SW480 (cell line): ENCODE measurements at regions not wholly inside any gene's neighbourhood (a gene's known extent, or its start where the extent isn't known, plus 50 kb on each side); places are given as distances from the start of the nearest gene placed in this dataset.
"Not testable (repeated sequence)": the region's sequence is repeated elsewhere in the genome, so short reads cannot be mapped to it uniquely, and the experiment has no call there.

Experiments
- DNase-seq: peaks from one replicate; pipeline ENCODE4 v3.0.0-alpha.2; 2016; ENCODE audit warnings: low spot score

GRCh38 chr21:14903172-14903865 is 161.5 kb downstream of the NRIP1 start:
- no peak for DNase-seq

GRCh38 chr21:14901482-14901958 is 163.3 kb downstream of the NRIP1 start:
- DNase-seq: peak; percentile 94

DNA sequence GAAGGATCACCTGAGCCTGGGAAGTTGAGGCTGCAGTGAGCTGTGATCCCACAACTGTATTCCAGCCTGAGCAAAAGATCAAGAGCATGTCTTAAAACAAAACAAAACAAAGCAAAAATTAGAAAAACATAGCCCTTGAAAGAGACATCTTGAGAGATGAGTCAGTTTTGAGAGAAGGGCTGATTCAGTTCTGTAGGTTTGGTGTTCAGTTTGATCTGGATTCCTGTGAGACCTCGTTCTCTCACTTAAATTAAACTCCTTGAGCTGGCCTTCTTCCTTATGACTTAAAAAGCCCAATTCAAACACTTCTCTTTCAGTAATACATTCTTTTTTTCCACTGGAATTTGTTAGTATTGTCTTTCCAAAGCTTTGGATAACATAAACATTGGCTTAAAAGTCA is 164.2 kb downstream of the NRIP1 start:
- no peak for DNase-seq

- DNase-seq: no peak
Measured at GRCh38 chr21:14900058-14900457, 164.7 kb downstream of the NRIP1 start.

DNA sequence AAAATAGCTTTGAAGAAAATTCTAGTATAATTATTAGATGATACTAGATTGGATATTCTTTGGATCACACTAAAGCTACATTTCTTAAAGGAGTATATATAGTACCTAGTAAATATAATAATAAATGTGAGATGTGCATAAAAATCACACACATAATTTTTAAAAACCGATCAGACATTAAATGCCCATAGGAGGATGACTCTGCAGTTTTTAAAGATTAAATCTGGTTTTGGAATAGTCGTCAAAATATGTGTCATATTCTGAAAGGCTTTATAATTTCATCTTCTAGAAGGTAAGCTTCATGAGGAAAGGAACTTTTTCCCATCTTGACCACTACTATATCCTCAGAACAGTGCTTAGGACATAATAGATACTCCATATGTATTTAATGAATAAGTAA is 169.0 kb downstream of the NRIP1 start:
- DNase-seq: no peak

DNA sequence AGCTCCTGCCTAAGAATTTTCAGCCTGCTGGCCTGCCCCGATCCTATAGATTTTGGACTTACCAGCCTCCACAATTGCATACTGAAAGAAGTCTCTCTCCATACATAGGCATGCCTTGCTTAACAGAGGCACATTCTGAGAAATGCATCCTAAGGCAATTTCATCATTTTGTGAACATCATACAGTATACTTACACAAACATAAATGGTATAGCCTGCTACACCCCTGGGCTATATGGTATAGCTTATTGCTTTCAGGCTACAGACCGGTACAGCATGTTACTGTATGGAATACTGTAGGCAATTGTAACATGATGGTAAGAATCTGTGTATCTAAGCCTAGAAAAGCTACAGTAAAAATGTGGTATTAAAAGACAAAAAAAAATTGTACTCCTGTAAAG is 174.7 kb downstream of the NRIP1 start:
- DNase-seq: no peak

- DNase-seq: peak; percentile 74
Measured at GRCh38 chr21:14889080-14889810, 175.6 kb downstream of the NRIP1 start.

- no peak for DNase-seq
Measured at GRCh38 chr21:14888202-14888601, 176.6 kb downstream of the NRIP1 start.

- DNase-seq: no peak
Measured at GRCh38 chr21:14886001-14886400, 178.8 kb downstream of the NRIP1 start.

- no peak for DNase-seq
Measured at GRCh38 chr21:14883351-14883750, 181.4 kb downstream of the NRIP1 start.

DNA sequence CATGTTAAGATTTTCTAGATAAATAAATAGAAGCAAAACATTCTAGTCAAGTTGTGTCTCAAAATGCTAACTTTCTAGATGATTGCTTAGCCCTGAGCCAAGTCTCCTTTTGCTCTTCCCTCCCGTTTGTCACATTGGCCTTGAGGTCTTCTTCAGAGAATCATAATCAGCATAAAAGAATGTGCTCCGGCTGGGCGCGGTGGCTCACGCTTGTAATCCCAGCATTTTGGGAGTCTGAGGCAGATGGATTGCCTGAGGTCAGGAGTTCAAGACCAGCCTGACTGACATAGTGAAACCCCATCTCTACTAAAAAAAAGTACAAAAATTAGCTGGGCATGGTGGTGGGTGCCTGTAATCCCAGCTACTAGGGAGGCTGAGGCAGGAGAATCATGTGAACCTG is 182.3 kb downstream of the NRIP1 start:
- DNase-seq: not testable (repeated sequence)

DNA sequence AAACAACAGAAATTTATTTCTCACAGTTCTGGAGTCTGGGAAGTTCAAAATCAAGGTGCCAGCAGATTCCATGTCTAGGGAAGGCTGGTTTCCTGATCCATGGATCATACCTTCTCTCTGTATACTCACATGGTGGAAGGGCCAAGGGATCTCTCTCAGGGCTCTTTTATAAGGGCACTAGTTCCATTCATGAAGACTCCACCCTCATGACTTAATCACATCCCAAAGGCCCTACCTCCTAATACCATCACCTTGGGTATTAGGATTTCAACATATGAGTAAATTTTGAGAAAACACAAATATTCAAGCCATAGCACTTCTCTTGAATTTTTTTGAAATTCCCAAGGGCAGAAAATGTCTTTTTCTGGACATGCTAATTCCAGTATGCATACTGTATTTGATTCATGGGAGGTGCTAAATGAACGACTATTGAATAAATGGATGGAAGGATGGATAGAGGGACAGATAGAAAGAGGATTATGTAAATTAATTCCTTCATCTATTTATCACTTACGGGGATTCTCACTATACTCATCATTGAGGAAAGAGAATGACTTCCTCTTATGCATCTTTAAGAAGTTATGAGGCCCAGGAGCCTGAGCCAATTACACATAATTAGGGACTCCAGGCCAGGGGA is 182.8 kb downstream of the NRIP1 start:
- no peak for DNase-seq

DNA sequence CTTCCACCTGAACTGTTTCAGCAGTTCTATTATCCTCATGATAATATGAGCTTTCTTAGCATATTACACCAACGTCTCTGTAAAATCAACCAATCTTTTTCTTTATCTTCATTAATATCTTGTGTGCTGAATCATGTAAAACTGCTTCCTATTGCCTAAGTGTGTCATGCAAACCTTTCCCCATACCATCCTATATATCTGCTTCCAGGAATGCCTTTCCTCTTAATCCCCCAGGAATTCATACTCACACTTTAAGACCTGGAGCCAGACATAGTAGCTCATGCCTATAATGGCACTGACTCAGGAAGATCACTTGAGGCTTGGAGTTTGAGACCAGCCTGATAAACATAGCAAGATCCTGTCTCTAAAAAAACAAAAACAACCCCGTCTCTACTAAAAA is 183.9 kb downstream of the NRIP1 start:
- DNase-seq: no peak

GRCh38 chr21:14879458-14879857 is 185.3 kb downstream of the NRIP1 start:
- no peak for DNase-seq

DNA sequence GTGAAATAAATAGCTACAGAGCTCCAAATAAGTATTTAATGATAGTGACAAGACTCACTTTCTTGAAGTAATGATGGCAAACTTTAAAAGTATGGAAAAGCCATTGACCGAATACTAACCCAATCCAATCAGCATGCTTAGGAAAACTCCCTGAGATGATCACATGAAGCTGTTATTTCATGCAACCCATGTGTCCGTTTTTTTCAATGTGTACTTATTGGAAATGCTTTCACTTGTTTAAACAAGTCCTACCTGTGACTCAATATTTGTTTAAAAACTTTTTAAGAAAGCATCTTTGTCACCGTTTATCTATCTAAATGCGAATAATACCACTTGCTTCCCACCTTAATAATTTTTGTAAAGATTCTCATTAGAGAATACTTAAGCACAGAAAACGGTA is 185.8 kb downstream of the NRIP1 start:
- no peak for DNase-seq

- peak; percentile 32 for DNase-seq
Measured at GRCh38 chr21:14877581-14878228, 187.1 kb downstream of the NRIP1 start.

DNA sequence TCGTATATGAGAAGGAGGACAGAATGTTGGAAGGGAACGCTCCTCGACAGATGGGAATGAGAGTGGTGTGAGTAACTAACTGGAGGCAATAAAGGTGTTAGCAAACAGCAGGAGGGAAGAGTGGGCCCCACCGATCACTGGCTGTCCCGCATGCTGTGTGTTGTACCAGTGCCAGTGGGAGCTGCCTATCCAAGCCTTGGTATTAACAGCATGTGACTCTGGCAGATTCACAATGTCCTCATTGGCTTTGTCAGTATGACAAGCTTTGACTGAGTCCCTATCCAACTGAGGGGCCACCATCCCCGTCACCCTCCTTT is 188.3 kb downstream of the NRIP1 start:
- no peak for DNase-seq

DNA sequence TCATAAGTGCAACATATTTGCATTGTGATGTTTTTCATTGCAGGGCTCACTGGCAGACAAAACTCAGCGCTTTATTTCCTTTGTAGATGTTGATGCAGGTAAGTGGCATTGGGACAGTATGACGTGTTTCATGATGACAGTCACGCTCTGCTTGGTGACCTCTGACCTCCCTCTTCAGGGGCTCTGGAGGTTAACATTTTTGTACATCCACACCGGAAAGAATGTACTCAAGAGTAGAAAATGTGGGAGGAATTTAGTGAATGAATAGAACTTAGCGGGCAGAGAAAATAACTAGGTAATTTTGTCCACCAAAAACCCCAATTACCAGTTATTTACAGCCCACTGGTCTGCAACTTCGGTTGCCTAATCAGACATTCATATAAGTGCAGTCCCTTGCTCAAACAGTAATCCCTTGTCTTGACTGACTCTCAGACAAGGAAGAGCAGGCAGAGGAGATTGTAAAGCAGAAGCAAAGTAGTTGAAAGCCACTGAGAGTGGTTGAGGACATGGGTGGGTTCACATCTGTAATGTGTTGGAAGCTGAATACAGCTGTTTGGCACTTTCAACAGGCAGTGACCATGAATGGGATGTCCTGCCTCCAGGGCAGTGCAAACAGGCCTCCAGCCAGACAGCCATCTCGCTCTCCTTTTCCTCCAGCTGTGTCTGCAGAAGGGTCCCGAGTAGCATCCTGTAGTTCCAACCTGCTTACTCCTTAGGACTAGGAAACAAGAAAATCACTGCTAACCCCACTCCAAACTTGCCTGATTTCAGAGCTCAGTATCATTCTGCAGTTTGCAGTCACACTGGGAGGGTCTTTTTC is 188.9 kb downstream of the NRIP1 start:
- no peak for DNase-seq

DNA sequence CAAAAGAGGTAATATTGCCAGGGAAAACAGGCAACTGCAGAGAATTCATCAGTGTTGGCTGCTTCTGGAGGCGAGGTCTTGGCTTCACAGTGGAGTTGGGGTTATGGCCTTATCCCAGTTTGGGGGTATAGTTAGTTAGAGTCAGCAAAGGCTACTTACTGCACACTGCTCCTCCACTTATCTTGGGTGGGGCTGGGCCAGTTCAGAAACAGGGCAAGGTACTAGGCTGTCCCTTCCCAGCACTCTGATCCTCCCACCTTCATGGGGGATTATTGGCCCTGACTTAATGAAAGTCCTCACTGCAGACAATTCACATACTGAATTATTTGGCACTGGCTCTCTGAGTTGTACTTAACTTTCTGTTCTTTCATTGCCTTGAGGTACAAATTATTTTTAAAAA is 189.6 kb downstream of the NRIP1 start:
- no peak for DNase-seq

- no peak for DNase-seq
Measured at GRCh38 chr21:14874379-14874778, 190.4 kb downstream of the NRIP1 start.

- DNase-seq: no peak
Measured at GRCh38 chr21:14871861-14872260, 192.9 kb downstream of the NRIP1 start.

- no peak for DNase-seq
Measured at GRCh38 chr21:14870853-14871149, 194.0 kb downstream of the NRIP1 start.
